ENCODE measurements at regions not wholly inside any gene's neighbourhood (a gene's known extent, or its start where the extent isn't known, plus 50 kb on each side); places are given as distances from the start of the nearest gene placed in this dataset.

GRCh38 chr14:76686646-76687045 is 74.6 kb upstream of the VASH1 start:
- TF ChIP-seq CTCF (IDR thresholded peaks at IDR 0.05), result no peak
- TF ChIP-seq POLR2A (IDR thresholded peaks at IDR 0.05), result no peak
- TF ChIP-seq EP300 (IDR thresholded peaks at IDR 0.05), result no peak

Data from ovary (tissue), 3 donors.